WTC11 (cell line): ENCODE measurements at regions not wholly inside any gene's neighbourhood (a gene's known extent, or its start where the extent isn't known, plus 50 kb on each side); places are given as distances from the start of the nearest gene placed in this dataset.

Experiments
- ATAC-seq: fragments of 200-7000 bp; cut with Tn5 transposase; 2 replicates; pipeline ENCODE4 v1.10.0; 2021; ENCODE audit warnings: mild to moderate bottlenecking, moderate library complexity
- CTCF ChIA-PET: fragments of 300-600 bp; sonication (Branson Sonifier 250); formaldehyde crosslinking; loops from one replicate; lab custom pipeline; 2021; ENCODE audit warnings: antibody characterized with exemption; lab: Charles Lee
- POLR2A ChIA-PET: fragments of 350-600 bp; sonication (Branson Sonifier 250); formaldehyde crosslinking; loops from one replicate; lab custom pipeline; 2021; ENCODE audit warnings: antibody characterized with exemption; lab: Charles Lee
- DNase-seq: peaks from one replicate; pipeline ENCODE4 v3.0.0; 2021; ENCODE audit warnings: low spot score
- H3K27ac Mint-ChIP-seq: 2 replicates; pipeline ENCODE4 v1.8.0; 2021; ENCODE audit warnings: mixed read lengths
- H3K27me3 Mint-ChIP-seq: 2 replicates; pipeline ENCODE4 v1.8.0; 2021; ENCODE audit warnings: low read depth, mild to moderate bottlenecking, moderate library complexity, mixed read lengths
- H3K36me3 Mint-ChIP-seq: 2 replicates; pipeline ENCODE4 v1.8.0; 2021; ENCODE audit warnings: mixed read lengths
- H3K4me1 Mint-ChIP-seq: 2 replicates; pipeline ENCODE4 v1.8.0; 2022; ENCODE audit warnings: mixed read lengths
- H3K4me3 Mint-ChIP-seq: 2 replicates; pipeline ENCODE4 v1.8.0; 2021; ENCODE audit warnings: mild to moderate bottlenecking, moderate library complexity, mixed read lengths
- H3K9me3 Mint-ChIP-seq: 2 replicates; pipeline ENCODE4 v1.8.0; 2021; ENCODE audit warnings: mixed read lengths
- CREM ChIP-seq: sonication (generic); formaldehyde crosslinking; IDR thresholded peaks from 2 replicates; pipeline ENCODE4 v1.8.1; 2022; ENCODE audit warnings: mild to moderate bottlenecking, missing genetic modification reagents, moderate library complexity
- ELF4 ChIP-seq: sonication (generic); formaldehyde crosslinking; IDR thresholded peaks from 2 replicates; pipeline ENCODE4 v1.8.1; 2022; ENCODE audit warnings: low read depth, mild to moderate bottlenecking, moderate library complexity, missing genetic modification reagents
- EMX1 ChIP-seq: fragments of 250-450 bp; sonication (Bioruptor Pico); IDR thresholded peaks from 2 replicates; pipeline ENCODE4 v1.8.0; 2021; ENCODE audit warnings: mild to moderate bottlenecking
- ETV6 ChIP-seq: sonication (generic); formaldehyde crosslinking; IDR thresholded peaks from 2 replicates; pipeline ENCODE4 v1.8.1; 2022; ENCODE audit warnings: mild to moderate bottlenecking, missing genetic modification reagents
- FOXK1 ChIP-seq: sonication (generic); formaldehyde crosslinking; IDR thresholded peaks from 2 replicates; pipeline ENCODE4 v1.8.0; 2022; ENCODE audit warnings: mild to moderate bottlenecking, moderate library complexity, missing genetic modification reagents
- GTF2I ChIP-seq: fragments of 250-450 bp; sonication (Bioruptor Pico); conservative IDR thresholded peaks from 2 replicates; pipeline ENCODE4 v1.4.0; 2021; ENCODE audit warnings: mild to moderate bottlenecking
- MAX ChIP-seq: sonication (generic); formaldehyde crosslinking; IDR thresholded peaks from 2 replicates; pipeline ENCODE4 v1.8.0; 2022; ENCODE audit warnings: mild to moderate bottlenecking, missing genetic modification reagents
- MLX ChIP-seq: sonication (generic); formaldehyde crosslinking; IDR thresholded peaks from 2 replicates; pipeline ENCODE4 v1.8.1; 2023; ENCODE audit warnings: mild to moderate bottlenecking, missing genetic modification reagents, moderate library complexity
- MXD4 ChIP-seq: fragments of 250-450 bp; sonication (Bioruptor Pico); IDR thresholded peaks from 2 replicates; pipeline ENCODE4 v1.8.0; 2021; ENCODE audit warnings: mild to moderate bottlenecking, moderate library complexity, borderline replicate concordance
- MYBL2 ChIP-seq: sonication (generic); formaldehyde crosslinking; IDR thresholded peaks from 2 replicates; pipeline ENCODE4 v1.8.1; 2023; ENCODE audit warnings: mild to moderate bottlenecking, moderate library complexity, missing genetic modification reagents
- NFYB ChIP-seq: sonication (generic); formaldehyde crosslinking; conservative IDR thresholded peaks from 2 replicates; pipeline ENCODE4 v1.8.0; 2022; ENCODE audit warnings: low read depth, missing genetic modification reagents
- NR3C1 ChIP-seq: sonication (generic); formaldehyde crosslinking; conservative IDR thresholded peaks from 2 replicates; pipeline ENCODE4 v1.8.1; 2023; ENCODE audit warnings: low read depth, mild to moderate bottlenecking, missing genetic modification reagents
- OVOL2 ChIP-seq: fragments of 250-450 bp; sonication (Bioruptor Pico); IDR thresholded peaks from 2 replicates; pipeline ENCODE4 v1.9.0; 2021; ENCODE audit warnings: mild to moderate bottlenecking, borderline replicate concordance
- SMAD4 ChIP-seq: sonication (generic); formaldehyde crosslinking; IDR thresholded peaks from 2 replicates; pipeline ENCODE4 v1.8.0; 2022; ENCODE audit warnings: mild to moderate bottlenecking, missing genetic modification reagents
- TCF7 ChIP-seq: sonication (generic); formaldehyde crosslinking; IDR thresholded peaks from 2 replicates; pipeline ENCODE4 v1.8.0; 2022; ENCODE audit warnings: mild to moderate bottlenecking, low read depth, missing genetic modification reagents, moderate library complexity
- ZNF232 ChIP-seq: sonication (generic); formaldehyde crosslinking; IDR thresholded peaks from 2 replicates; pipeline ENCODE4 v1.8.0; 2022; ENCODE audit warnings: mild to moderate bottlenecking, missing genetic modification reagents
- ZNF281 ChIP-seq: sonication (generic); formaldehyde crosslinking; IDR thresholded peaks from 2 replicates; pipeline ENCODE4 v1.8.0; 2023; ENCODE audit warnings: mild to moderate bottlenecking, missing genetic modification reagents
- ZNF317 ChIP-seq: sonication (generic); formaldehyde crosslinking; IDR thresholded peaks from 2 replicates; pipeline ENCODE4 v1.8.1; 2023; ENCODE audit warnings: low read depth, mild to moderate bottlenecking, moderate library complexity, missing genetic modification reagents, borderline replicate concordance
- ZNF512 ChIP-seq: sonication (generic); formaldehyde crosslinking; IDR thresholded peaks from 2 replicates; pipeline ENCODE4 v1.8.1; 2022; ENCODE audit warnings: missing genetic modification reagents, borderline replicate concordance
- TF ChIP-seq, protein P1 (sequence below): sonication (generic); formaldehyde crosslinking; IDR thresholded peaks from 2 replicates; pipeline ENCODE4 v1.8.1; 2023; ENCODE audit warnings: mild to moderate bottlenecking, missing genetic modification reagents
- TF ChIP-seq, protein P2 (sequence below): sonication (generic); formaldehyde crosslinking; IDR thresholded peaks from 2 replicates; pipeline ENCODE4 v1.8.0; 2022; ENCODE audit warnings: missing genetic modification reagents
- TF ChIP-seq, protein P3 (sequence below): fragments of 250-450 bp; sonication (Bioruptor Pico); IDR thresholded peaks from 2 replicates; pipeline ENCODE4 v1.9.0; 2021; ENCODE audit warnings: mild to moderate bottlenecking
- TF ChIP-seq, protein P4 (sequence below): sonication (generic); formaldehyde crosslinking; IDR thresholded peaks from 2 replicates; pipeline ENCODE4 v1.8.1; 2023; ENCODE audit warnings: mild to moderate bottlenecking, missing genetic modification reagents, moderate library complexity

GRCh38 chr1:72705921-72706320, 423.6 kb upstream of the NEGR1 start:
- Mint-ChIP-seq H3K27me3 (no peaks in the 10 kb centered on the region), H3K4me3 (no peak overlapping the region), H3K36me3 (no peaks in the 10 kb centered on the region), H3K27ac (no peak overlapping the region), H3K9me3 (no peaks in the 10 kb centered on the region)
- no peak for DNase-seq
- POLR2A ChIA-PET: no interaction called here
- no peak for TF ChIP-seq MYBL2 (CRISPR knock-in tag)
- no peak for TF ChIP-seq ETV6 (CRISPR knock-in tag)
- TF ChIP-seq SMAD4: no peak
- TF ChIP-seq, protein P1, sequence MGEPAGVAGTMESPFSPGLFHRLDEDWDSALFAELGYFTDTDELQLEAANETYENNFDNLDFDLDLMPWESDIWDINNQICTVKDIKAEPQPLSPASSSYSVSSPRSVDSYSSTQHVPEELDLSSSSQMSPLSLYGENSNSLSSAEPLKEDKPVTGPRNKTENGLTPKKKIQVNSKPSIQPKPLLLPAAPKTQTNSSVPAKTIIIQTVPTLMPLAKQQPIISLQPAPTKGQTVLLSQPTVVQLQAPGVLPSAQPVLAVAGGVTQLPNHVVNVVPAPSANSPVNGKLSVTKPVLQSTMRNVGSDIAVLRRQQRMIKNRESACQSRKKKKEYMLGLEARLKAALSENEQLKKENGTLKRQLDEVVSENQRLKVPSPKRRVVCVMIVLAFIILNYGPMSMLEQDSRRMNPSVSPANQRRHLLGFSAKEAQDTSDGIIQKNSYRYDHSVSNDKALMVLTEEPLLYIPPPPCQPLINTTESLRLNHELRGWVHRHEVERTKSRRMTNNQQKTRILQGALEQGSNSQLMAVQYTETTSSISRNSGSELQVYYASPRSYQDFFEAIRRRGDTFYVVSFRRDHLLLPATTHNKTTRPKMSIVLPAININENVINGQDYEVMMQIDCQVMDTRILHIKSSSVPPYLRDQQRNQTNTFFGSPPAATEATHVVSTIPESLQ (CRISPR knock-in tag): no peak
- no peak for TF ChIP-seq ZNF281 (CRISPR knock-in tag)
- TF ChIP-seq MLX (CRISPR knock-in tag): no peak
- TF ChIP-seq, protein P2, sequence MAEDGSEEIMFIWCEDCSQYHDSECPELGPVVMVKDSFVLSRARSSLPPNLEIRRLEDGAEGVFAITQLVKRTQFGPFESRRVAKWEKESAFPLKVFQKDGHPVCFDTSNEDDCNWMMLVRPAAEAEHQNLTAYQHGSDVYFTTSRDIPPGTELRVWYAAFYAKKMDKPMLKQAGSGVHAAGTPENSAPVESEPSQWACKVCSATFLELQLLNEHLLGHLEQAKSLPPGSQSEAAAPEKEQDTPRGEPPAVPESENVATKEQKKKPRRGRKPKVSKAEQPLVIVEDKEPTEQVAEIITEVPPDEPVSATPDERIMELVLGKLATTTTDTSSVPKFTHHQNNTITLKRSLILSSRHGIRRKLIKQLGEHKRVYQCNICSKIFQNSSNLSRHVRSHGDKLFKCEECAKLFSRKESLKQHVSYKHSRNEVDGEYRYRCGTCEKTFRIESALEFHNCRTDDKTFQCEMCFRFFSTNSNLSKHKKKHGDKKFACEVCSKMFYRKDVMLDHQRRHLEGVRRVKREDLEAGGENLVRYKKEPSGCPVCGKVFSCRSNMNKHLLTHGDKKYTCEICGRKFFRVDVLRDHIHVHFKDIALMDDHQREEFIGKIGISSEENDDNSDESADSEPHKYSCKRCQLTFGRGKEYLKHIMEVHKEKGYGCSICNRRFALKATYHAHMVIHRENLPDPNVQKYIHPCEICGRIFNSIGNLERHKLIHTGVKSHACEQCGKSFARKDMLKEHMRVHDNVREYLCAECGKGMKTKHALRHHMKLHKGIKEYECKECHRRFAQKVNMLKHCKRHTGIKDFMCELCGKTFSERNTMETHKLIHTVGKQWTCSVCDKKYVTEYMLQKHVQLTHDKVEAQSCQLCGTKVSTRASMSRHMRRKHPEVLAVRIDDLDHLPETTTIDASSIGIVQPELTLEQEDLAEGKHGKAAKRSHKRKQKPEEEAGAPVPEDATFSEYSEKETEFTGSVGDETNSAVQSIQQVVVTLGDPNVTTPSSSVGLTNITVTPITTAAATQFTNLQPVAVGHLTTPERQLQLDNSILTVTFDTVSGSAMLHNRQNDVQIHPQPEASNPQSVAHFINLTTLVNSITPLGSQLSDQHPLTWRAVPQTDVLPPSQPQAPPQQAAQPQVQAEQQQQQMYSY (CRISPR knock-in tag): no peak
- TF ChIP-seq FOXK1: no peak
- TF ChIP-seq, all 79 proteins: peak for 0
- ATAC-seq: no peak
- peaks cover 6% of the 10 kb centered on the region for H3K4me1 Mint-ChIP-seq
- CTCF ChIA-PET: interaction anchor here (0.6 kb wide), 1 partner anchor 83 kb away, joined by 3 read pairs; no protein-coding TSS in a partner anchor

GRCh38 chr1:72704841-72705477, 422.6 kb upstream of the NEGR1 start:
- H3K27me3 Mint-ChIP-seq: no peaks in the 10 kb centered on the region
- DNase-seq (no peak), ATAC-seq (no peak)
- H3K4me1 Mint-ChIP-seq: no peaks in the 10 kb centered on the region
- ChIA-PET POLR2A (no interaction called here), CTCF (interaction anchor here (0.7 kb wide), 1 partner anchor 81 kb away, joined by 3 read pairs; no protein-coding TSS in a partner anchor)
- no peak overlapping the region for H3K4me3 Mint-ChIP-seq
- no peaks in the 10 kb centered on the region for H3K36me3 Mint-ChIP-seq
- H3K9me3 Mint-ChIP-seq: no peaks in the 10 kb centered on the region
- no peak overlapping the region for H3K27ac Mint-ChIP-seq
- TF ChIP-seq TCF7 (no peak), OVOL2 (CRISPR knock-in tag) (no peak), CREM (no peak), ZNF232 (CRISPR knock-in tag) (no peak), MAX (CRISPR knock-in tag) (no peak), ELF4 (no peak), ZNF317 (CRISPR knock-in tag) (no peak), ZNF512 (CRISPR knock-in tag) (no peak), EMX1 (CRISPR knock-in tag) (no peak), NR3C1 (no peak), GTF2I (CRISPR knock-in tag) (no peak), NFYB (no peak), MXD4 (CRISPR knock-in tag) (no peak)
- TF ChIP-seq, protein P3, sequence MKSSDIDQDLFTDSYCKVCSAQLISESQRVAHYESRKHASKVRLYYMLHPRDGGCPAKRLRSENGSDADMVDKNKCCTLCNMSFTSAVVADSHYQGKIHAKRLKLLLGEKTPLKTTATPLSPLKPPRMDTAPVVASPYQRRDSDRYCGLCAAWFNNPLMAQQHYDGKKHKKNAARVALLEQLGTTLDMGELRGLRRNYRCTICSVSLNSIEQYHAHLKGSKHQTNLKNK: no peak
- TF ChIP-seq, protein P4, sequence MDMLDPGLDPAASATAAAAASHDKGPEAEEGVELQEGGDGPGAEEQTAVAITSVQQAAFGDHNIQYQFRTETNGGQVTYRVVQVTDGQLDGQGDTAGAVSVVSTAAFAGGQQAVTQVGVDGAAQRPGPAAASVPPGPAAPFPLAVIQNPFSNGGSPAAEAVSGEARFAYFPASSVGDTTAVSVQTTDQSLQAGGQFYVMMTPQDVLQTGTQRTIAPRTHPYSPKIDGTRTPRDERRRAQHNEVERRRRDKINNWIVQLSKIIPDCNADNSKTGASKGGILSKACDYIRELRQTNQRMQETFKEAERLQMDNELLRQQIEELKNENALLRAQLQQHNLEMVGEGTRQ: no peak
